PFSK-1 (cell line): ENCODE measurements at regions not wholly inside any gene's neighbourhood (a gene's known extent, or its start where the extent isn't known, plus 50 kb on each side); places are given as distances from the start of the nearest gene placed in this dataset.

ENCODE experiments used
- POLR2AphosphoS5 ChIP-seq: IDR thresholded peaks from 2 replicates; pipeline ENCODE4 v1.6.1; 2012; ENCODE audit warnings: low read depth, mild to moderate bottlenecking, control low read depth, low read length, moderate library complexity
- TAF1 ChIP-seq: IDR thresholded peaks from 2 replicates; pipeline ENCODE4 v1.6.1; 2012; ENCODE audit warnings: low read length, control low read depth, borderline replicate concordance; ENCODE audit not compliant: insufficient read depth

DNA sequence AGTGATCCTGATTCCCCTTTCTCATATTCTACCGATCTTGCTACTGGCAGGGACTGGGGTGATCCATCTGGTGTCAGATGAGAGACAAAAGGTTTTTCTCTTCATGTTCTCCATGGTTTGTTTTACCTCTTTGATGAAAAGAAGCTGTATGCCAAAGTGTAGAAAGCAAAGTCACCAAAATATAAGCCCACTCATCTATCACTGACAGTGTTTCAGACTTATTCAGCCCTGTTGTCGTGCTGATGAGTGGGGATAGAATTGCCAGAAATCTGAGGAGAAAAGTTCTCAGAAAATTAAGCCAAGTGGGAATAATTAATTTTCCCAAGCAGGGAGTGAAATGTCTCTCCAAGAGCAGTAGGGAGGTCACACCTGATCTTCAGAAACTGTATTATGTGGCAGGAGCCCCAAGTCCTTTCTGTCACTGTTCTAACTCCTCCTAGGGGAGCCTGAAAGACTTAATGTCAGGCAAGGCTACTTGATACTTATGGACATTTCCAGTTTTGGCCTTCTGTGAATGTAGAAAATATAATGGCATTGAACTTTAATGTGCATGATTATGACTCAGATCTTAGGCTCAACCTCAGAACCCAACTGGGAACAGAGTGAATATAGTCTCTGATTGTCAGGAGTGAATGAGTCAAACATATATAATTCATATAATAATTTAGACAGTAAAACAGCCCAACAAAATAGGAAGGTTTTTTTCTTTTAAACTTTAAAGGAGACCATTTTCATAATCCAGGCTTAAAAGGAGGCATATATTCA is 298.1 kb downstream of the ANKRD50 start:
- TF ChIP-seq POLR2AphosphoS5 (no peak), TAF1 (no peak)
